Left lung (tissue), 4 donors: ENCODE measurements at regions not wholly inside any gene's neighbourhood (a gene's known extent, or its start where the extent isn't known, plus 50 kb on each side); places are given as distances from the start of the nearest gene placed in this dataset.

Source experiments
- ATAC-seq: fragments of 200-7000 bp; cut with Tn5 transposase; one replicate; pipeline ENCODE4 v1.9.1; 2020; ENCODE audit warnings: moderate library complexity
- DNase-seq, 4 donors: peaks; one replicate each; pipeline ENCODE4 v3.0.0-alpha.2; 2013 to 2020
- H3K27ac ChIP-seq, 2 donors: fragments of 200-600 bp; sonication (generic) in 1 of 2; one replicate each; pipeline versions ENCODE4 v1.5.0 to v1.8.0; 2020 to 2021
- H3K27me3 ChIP-seq, 2 donors: fragments of 200-600 bp; sonication (generic) in 1 of 2; one replicate each; pipeline versions ENCODE4 v1.5.0 to v1.8.0; 2020 to 2021
- H3K36me3 ChIP-seq, 2 donors: fragments of 200-600 bp; sonication (generic) in 1 of 2; one replicate each; pipeline versions ENCODE4 v1.5.0 to v1.8.0; 2020 to 2021
- H3K4me1 ChIP-seq, 2 donors: fragments of 200-600 bp; one replicate each; pipeline ENCODE4 v1.8.0; 2021
- H3K4me3 ChIP-seq, 2 donors: fragments of 200-600 bp; sonication (generic) in 1 of 2; one replicate each; pipeline versions ENCODE4 v1.5.0 to v1.8.0; 2020 to 2021; ENCODE audit warnings: mild to moderate bottlenecking in 1 of 2
- H3K9me3 ChIP-seq, 2 donors: fragments of 200-600 bp; sonication (generic) in 1 of 2; one replicate each; pipeline versions ENCODE4 v1.5.0 to v1.8.0; 2020 to 2021
- CTCF ChIP-seq, 2 donors: fragments of 200-600 bp; sonication (generic) in 1 of 2; IDR thresholded peaks; one replicate each; pipeline versions ENCODE4 v1.5.0 to v1.8.0; 2021; ENCODE audit warnings: antibody characterized with exemption in 2 of 2
- intact Hi-C, 2 donors: fragments of 100-400 bp; cut with DNase I; formaldehyde crosslinking; loops; one replicate each; pipeline versions ENCODE4 v1.11.2 to v1.14.2; 2022
- donor health status: DM: no; HTN: yes; CAD: no.
- donor health status: DM: no; HTN: no; CAD: no.

DNA sequence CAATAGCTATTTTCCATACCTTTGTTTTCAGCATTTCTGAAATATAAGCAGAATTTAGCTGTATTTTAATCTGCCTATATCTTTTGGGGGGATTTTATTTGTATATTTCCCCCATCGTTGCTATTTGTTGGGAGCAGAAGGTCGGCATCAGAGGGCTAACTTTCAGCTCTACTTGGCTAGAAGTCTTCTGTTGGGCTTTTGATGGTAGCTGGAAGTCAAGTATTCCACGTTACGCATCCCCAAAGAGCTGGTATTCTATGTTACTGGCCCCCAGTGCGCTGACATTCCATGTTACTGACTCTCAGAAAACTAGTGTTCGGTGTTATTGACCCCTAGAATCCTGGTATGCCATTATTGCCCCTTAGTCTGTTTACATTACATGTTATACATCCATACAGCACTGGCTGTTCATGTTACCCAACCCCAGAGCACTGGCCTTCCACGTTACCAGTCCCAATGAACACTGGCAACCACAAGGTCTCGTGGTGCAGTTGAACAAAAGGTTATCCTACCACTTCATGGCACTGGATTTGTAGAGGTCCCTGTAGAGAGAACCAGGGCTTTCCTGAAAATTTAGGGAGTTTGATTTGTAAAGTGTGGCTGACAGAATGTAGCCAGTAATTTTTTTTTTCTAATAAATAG, 278.1 kb upstream of the CD180 start:
- TF ChIP-seq CTCF (IDR thresholded peaks at IDR 0.05): no peak
- Histone ChIP-seq H3K4me3 (no peak overlapping the region), H3K9me3 (no peaks in the 10 kb centered on the region), H3K27me3 (no peaks in the 10 kb centered on the region), H3K4me1 (no peaks in the 10 kb centered on the region), H3K36me3 (no peaks in the 10 kb centered on the region), H3K27ac (no peak overlapping the region)
- intact Hi-C loops: no loop called here
- no peak for ATAC-seq
- no peak for DNase-seq

DNA sequence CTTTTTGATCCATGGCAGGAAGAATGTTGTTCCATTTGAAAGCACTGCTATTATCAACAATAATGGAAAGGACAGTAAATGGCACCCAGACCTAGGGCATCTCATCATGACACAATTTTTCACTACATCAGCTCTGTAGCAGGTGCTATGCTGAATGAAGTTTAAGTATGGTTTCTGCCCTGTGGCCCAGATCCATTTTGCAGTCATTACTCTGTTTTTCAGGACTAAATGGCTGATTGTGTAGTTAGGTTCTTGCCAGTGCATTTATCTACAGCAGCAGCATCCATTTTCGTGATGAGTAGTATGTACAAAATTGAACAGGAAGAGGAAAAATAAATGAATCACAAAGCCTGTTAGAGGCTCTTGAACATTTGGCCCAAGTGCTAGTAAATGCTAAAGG, 270.5 kb upstream of the CD180 start:
- intact Hi-C loops: no loop called here
- TF ChIP-seq CTCF (IDR thresholded peaks at IDR 0.05): no peak
- DNase-seq: no peak
- Histone ChIP-seq H3K27ac (no peak overlapping the region), H3K9me3 (no peaks in the 10 kb centered on the region), H3K4me3 (no peak overlapping the region), H3K4me1 (no peaks in the 10 kb centered on the region), H3K27me3 (no peaks in the 10 kb centered on the region), H3K36me3 (no peaks in the 10 kb centered on the region)
- ATAC-seq: no peak

GRCh38 chr5:67465537-67466207, 269.1 kb upstream of the CD180 start:
- Histone ChIP-seq H3K4me1 (no peaks in the 10 kb centered on the region), H3K9me3 (no peaks in the 10 kb centered on the region), H3K36me3 (no peaks in the 10 kb centered on the region), H3K27me3 (no peaks in the 10 kb centered on the region), H3K27ac (no peak overlapping the region), H3K4me3 (no peak overlapping the region)
- ATAC-seq (peak; percentile 14), DNase-seq (peak in 1 of 4 donors; percentile 47)
- intact Hi-C loops: no loop called here
- TF ChIP-seq CTCF (IDR thresholded peaks at IDR 0.05): no peak

DNA sequence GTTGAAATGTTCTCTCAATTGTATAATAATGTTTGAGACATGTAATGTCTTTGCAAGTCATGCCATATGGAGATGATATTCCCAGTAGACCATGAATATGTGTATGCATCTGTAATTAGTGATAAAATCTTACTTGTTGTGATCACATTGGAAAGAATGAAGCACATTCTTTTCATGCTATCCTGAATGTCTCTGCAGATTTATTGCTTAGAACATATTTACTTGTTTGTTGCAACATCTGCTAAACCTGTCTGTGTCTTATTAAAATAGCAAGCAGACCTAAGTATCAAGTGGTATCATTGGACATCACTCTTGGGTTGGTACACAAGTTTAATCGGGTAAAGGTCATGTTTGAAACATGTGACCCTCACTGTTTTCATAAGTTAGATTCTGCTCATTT, 265.5 kb upstream of the CD180 start:
- intact Hi-C loops: no loop called here
- Histone ChIP-seq H3K4me3 (no peak overlapping the region), H3K4me1 (no peaks in the 10 kb centered on the region), H3K9me3 (no peaks in the 10 kb centered on the region), H3K27me3 (no peaks in the 10 kb centered on the region), H3K27ac (no peak overlapping the region), H3K36me3 (no peaks in the 10 kb centered on the region)
- no peak for TF ChIP-seq CTCF (IDR thresholded peaks at IDR 0.05)
- DNase-seq: no peak
- ATAC-seq: no peak

GRCh38 chr5:67459253-67459652, 262.7 kb upstream of the CD180 start:
- no peaks in the 10 kb centered on the region for H3K27me3 ChIP-seq
- no peaks in the 10 kb centered on the region for H3K9me3 ChIP-seq
- intact Hi-C loops: no loop called here
- ATAC-seq: no peak
- H3K4me3 ChIP-seq: no peak overlapping the region
- H3K27ac ChIP-seq: no peak overlapping the region
- DNase-seq: no peak
- no peaks in the 10 kb centered on the region for H3K4me1 ChIP-seq
- H3K36me3 ChIP-seq: no peaks in the 10 kb centered on the region
- no peak for TF ChIP-seq CTCF (IDR thresholded peaks at IDR 0.05)
